NCI-H82 treated with DMSO at 0.1 percent for 48 hours (cell line): ENCODE measurements at regions not wholly inside any gene's neighbourhood (a gene's known extent, or its start where the extent isn't known, plus 50 kb on each side); places are given as distances from the start of the nearest gene placed in this dataset.
A peak's percentile ranks its signal among the peaks of the same experiment; 100 is the strongest.

Experiments
- DNase-seq: peaks from one replicate; lab custom pipeline; 2025; ENCODE audit not compliant: unreplicated experiment; lab: John Stamatoyannopoulos, UW

DNA sequence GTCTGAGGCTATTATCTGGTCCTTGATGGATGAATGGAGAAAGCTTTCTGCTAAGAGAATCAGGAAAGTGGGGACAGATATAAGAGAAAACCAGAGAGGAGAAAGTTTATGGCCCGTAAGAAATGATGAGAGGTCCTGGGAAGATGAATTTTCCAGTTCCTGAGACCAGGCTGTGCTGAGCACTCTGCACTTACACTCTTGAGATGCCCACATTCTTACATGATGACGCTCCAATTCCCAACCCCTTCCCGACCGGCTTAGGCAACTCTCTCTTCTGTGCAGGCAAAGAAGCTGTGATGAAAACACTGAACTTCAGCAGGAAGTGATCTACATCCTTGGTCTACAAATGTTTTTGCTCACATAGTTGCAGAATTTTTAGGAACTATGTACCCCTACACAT lies 417.0 kb downstream of the ARHGEF28 start:
- DNase-seq = no peak

DNA sequence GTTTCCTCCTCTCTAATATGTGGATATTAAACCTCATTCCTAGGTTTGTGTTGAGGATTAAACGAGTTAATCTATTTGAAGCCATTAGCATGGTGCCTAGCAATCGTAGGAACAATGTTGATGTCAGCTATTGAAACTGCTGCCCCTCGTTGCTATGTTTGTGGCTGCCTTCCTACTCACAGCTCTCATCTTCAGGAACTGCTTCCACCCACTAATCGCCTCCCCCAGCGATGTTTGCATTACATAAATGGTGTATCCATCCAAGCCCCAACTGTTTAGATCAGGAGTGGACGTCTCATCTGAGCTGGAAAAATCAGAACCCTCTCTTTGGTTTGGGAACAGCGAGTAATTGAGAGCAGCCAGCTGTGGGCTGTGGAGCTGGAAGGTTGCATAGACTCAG lies 416.6 kb downstream of the ARHGEF28 start:
- DNase-seq = no peak

DNA sequence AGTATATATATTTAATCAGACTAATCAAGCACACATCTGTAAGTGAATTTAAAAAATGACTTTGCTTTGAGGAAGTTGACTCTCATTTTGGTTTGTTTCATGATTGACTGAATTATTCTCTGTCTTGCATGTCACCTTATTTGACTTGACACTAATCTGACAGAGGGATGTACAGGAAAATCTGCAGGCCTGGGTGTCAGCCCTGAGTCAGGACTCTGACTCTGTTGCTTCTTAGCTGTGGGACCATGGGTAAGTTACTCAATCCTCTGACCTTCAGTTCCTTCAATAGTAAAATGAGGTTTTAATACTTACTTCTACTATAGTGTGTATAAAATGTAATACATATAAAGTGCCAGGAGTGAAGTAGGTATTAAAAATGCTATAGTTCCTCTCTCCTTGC lies 415.9 kb downstream of the ARHGEF28 start:
- no peak for DNase-seq

DNA sequence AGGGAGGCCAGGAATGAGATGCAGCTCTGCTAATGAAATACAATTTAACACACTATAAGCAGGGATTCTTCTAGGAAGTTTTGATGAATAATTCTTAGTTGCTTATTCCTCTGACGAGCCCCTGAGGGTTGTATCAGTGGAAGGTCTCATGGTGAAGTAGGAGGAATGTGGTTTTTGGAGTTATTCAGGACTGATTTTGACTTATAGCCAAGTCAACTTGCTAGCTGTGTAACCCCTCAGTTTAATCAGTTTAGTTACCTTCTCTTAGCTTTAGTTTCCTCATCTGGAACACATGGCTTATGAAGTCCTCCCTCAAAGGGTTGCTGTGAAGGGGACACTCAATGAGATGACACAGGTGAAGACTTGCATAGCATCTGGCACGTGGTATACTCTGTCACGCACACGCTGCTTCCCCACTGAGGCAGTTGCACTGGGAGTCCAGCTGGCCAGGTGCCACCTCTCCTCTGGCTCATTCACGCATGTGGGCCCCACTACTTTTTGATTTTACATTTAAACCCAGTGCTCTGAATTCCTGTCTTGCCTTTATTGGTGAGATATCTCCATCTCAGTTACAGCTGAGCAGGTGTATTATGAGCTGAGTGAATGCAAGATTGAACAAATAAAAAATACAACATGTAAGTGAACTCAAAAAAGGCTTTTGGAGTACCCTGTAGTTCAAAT lies 415.0 kb downstream of the ARHGEF28 start:
- no peak for DNase-seq

DNA sequence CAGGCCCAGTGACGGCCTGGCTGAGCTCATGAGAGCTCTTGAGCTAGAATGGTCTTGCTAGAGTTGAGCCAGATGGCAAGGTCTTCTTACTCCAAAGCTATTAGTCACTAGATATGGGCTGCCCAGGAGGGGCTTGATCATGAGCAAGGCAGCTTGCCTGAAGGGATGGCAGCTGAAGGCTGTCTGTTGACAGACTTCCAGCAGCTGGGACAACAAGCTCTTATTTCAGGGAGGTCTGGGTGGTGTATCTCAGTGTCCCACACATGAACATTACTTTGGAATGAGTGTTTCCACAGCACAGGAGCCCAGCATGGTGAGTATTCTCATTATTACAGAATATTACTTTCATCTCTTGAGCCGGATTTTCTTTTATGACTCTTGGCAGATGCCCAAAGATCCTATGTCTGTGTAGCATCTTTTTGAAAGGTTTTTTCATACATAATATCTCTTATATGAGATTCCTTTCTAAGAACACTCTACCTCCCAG lies 414.1 kb downstream of the ARHGEF28 start:
- DNase-seq = peak; percentile 83

DNA sequence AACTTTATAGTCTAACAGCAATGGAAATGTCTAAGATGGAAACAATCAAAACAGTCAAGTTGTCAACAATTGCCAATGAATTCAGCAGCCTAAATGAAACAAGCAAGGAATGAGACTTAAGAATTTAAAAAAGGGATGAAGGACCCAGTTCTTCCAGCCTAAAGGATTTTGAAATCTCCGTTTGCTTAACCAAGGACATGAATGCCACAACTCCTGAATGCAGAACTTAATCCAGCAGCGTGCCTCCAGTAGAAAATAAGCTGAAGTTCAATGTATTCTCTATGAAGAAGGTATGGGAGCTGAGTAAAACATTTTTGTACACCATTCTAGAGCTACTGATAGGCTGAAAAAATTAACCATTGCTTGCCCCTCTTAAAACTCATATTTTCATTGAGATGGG lies 411.3 kb downstream of the ARHGEF28 start:
- no peak for DNase-seq

DNA sequence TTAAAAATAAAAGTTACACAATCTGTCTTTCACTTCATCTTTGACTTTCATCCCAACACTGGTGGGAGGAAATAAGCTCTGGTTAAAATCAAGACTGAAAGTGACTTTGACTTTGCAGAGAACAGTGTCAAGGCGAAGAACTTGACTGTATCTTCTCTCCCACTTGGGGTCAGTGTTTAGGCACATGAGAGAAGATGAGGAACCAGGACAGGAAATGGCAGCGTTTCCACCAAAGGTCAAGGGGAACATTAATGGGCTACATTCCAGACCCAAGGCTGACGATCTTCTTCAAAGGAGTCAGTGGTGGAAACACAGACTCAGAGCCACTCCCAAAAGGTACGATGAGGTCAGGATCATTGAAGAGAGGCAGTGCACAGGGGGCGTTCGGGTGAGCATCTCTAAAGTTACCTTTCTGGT lies 409.5 kb downstream of the ARHGEF28 start:
- peak; percentile 21 for DNase-seq

DNA sequence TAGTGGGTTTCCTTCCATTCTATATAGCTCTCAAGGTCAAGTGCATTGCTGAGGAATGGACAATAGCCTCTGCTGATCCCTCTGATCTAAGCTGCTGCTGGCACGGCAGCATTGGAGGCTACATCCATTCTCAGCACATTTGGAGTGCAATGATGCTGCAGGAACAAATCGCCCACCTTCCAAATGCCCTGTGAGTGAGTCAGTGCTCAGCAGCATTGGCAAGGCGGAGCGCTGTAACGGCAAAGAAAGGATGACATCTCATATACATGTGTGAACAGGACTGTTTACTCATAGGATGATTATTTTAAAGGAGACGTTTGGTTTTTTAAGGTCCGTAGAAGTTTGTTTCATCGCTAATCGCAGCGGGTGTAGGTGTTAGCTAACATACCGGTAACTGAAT lies 408.7 kb downstream of the ARHGEF28 start:
- no peak for DNase-seq

DNA sequence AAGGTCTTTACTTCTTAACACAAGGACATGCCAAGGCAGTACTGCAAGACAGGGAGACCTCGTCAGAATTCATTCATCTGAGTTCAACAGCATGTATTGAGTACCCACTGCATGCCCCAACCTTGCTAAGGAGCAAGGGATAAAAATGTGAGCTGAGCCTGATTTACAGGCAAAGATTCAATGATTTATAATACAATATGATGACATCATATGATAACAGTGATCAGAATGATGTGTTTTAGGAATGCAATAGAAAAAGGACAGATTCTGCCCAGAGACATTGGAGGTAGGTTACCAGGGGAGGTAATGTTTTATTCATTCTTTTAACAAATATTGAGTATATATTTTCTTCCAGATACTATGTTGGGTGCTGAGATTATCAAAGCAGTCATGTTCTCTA lies 406.6 kb downstream of the ARHGEF28 start:
- DNase-seq = no peak

DNA sequence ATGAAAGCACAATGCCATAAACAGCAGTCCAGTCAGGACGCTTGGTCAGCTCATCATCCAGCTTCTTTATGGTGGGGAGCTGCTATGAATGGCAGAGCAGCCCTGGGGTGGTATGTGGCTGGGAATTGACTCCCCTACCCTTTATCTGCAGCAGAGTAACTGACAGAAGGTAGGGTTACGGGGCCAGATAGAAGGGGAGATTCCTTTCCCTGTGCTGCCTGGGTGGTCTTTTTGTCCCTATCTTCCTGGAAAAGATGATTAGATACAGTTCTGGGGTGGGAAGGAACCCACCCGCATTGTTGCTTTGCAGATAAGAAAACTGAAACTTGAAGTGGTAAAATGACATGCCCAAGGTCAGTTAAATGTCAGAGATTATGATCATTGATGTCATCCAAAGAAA lies 405.5 kb downstream of the ARHGEF28 start:
- DNase-seq = no peak

DNA sequence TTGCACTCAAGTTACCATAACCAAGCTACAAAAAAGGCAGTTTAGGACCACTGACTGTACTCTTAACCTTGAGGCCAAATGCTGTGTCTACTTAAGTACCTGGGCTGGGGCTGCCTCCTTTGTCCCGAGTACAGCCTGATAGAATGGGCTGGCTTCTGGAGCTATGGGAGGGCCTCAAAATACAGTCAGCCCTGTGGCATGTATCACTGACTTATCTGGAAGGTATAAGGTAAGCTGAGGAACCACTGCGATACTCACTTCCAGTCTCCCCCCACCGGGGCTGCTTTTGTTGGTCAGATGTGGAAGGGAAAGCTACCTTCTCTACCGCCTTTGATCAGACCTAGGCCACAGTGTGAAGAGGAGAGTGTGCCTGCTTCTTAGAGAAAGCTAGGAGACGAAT lies 404.8 kb downstream of the ARHGEF28 start:
- no peak for DNase-seq

DNA sequence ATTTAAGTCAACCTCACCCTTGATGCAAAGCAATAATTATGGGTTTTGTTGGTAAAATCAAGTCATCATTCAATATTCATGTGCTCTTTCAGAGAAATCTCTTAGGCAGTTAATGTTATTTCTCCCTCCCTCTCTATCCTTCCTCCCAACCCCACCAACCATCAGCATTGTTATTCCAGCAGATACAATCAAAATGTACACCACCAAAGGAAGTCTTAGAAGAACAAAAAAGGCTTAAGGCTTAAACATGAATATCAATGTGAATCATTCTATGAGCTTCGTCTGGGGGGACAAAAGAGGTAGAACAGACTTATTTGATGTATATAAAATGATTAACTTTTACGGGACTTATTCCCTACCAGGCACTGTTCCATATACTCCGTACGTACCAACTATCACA lies 404.4 kb downstream of the ARHGEF28 start:
- DNase-seq = no peak

DNA sequence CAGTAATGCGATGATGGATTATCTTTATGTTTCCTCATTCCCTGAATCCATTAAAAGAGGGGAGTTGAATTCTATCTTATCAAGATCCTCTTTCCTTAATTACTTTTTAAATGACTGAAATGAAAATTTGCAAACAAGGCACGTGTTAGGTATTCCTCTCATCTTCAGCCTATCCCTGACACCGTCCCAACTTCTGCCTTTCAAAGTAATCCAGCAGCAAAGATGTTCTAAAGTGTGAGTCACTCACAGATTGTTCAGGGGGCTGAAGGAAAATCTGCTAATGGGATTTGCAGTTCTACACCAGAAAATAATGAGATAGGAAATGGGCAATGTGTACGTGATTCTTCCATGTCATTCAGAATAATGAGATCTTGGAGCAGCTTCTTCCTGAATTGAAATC lies 403.0 kb downstream of the ARHGEF28 start:
- peak; percentile 95 for DNase-seq

DNA sequence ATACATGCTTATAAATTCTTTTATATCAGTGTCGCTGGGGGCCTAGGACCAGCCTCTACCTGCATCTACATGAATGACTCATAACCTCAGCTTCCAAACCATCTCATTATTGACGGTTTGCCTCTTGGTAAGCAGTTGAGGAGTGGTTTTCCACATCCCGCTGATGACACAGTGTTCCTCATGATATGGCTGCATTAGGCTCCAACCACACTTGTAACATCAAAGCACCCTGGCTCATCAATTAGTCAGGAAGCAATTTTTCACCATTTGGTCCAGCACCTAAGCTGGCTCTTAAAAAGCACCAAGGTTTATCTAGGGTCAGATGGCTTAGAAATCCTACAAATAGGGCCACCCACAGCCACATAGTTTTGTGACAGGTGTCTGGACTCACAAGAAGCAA lies 402.4 kb downstream of the ARHGEF28 start:
- DNase-seq = peak; percentile 89

DNA sequence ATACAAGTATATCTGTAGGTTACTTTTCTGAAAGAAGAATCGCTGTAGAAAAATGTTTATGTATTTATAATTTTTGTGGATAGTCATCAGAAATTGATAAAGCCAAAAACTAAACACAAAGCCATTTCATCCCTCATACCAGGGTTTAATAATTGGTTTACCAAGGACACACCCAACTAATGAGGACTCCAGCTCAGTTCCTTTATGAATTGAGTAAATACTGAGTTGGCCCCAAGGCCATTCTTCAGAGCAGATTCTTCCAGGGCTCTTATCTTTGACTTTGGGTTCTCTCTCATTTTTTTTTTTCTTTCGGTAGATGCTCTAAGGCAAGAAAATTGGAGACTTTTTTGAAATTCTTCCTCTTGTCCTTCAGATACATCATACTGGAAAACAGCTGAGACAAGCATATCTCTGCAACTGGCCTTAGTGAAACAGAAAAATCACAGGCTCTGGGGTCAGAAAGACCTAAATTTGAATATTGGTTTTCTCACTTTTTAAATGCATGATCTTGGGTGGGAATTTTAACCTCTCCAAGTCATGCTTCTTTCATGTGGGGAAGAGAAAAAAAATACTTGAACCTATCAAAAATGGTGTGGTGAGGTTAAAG lies 401.8 kb downstream of the ARHGEF28 start:
- DNase-seq = no peak

DNA sequence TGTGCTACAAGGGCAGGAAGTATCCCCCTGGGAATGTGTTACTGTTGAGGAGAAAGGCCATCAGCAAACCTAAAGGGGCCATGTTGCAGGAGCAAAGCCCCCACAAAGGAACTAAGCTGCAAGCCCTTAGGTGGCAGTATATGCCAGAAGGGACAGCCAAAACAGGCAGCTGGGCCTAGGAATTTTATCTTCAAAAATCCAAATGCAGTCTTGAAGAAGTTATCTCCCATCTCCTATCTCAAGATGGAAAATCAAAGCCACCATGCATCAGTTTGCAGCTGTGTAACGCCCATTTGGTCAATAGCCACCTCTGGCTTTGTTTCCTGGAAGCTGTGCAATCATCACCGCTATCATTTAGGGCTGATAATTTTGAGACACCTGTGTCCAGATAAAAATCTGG lies 400.3 kb downstream of the ARHGEF28 start:
- DNase-seq = no peak

DNA sequence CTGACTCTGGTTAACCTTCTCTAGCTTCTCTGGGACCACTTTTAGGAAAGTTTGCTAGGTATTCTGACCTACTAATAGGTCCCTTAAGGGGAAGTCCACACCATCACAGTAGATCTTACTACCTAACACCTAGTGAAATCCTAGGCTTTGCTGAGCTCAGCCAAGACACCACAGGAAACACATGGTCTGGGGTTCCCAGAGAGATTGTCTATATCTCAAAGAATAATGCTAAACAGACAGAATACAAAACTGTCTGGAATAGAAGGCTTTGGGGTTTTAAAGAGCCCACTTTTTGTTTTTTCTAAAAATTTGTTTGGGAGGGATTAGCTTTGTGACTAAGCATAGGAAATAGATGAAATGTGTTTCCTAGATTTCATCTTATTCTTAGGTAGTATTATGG lies 395.1 kb downstream of the ARHGEF28 start:
- DNase-seq = no peak

DNA sequence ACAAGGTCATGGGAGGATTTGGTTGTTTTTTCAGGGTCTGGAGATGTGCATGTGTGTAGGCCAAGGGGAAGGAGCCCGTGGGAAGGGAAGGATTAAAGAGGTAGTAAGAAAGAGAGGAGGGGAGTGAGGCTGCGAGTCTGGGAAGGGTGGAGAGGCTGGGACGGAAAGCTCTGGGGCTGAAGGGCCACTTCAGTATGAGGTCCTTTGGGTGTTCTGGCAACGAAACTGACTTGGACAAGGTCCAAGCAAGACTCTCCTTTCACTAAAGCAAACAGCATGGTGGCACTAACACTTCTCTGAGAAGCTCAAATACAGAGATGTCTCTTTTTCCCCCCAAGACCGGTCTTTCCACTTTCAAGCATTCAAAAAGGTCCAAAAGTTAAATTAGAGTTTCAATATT lies 394.5 kb downstream of the ARHGEF28 start:
- no peak for DNase-seq

DNA sequence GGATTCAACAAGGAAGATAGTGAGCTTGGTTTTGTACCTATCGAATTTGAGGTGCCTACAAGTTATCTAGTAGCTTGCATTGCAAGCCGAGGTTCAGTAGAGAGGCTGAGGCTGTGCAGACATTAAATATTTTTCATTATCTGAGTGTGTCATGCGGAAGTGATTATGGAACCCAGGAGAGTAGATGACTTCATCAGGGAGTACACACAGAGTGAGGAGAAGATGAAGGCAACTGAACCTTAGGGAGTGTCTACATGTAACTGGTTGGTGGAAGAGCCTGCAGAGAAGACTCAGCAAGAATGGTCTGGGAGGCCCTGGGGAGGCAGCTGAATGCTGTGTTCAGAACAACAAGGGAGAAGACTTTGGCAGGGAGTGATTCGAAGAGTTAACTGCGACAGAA lies 393.9 kb downstream of the ARHGEF28 start:
- no peak for DNase-seq

DNA sequence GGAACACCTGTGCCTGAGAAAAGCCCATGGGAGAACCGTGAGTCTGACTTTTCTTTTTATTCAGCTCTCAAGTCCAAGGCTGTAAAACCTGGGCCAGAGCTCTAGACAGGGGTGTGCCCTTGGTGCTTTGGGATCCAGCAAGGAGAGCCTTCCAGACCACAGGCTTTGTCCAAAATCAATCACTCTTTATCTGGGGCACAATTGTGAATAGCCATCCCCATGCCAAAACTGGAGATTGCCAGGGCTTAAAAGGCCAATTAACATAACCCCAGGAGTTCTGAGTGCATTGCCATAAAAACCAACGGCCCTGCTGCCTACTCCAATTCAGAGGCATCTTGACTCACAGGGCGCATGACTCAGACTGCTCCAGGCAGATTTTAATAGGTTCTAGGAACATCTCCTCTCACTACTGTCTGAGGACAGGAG lies 391.8 kb downstream of the ARHGEF28 start:
- no peak for DNase-seq

DNA sequence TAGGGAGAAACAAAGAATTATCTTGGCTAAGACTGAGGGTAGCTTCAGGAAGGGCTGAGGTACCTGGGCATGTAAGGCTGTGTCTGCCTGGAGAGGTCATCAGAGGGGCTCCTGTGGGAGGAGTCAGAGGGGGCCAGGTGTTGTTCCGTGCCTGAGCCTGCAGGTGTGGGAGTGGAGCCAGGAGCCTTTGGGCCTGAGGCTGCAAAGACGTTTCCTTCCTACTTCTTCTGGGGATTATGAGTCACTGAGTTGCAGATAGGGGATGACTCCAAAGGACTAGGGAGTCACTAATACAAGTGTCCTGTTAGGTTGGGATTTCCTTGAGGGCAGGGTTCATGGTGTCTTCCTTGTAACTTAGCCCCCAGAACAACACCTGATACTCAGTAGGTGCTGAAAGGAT lies 391.1 kb downstream of the ARHGEF28 start:
- no peak for DNase-seq

DNA sequence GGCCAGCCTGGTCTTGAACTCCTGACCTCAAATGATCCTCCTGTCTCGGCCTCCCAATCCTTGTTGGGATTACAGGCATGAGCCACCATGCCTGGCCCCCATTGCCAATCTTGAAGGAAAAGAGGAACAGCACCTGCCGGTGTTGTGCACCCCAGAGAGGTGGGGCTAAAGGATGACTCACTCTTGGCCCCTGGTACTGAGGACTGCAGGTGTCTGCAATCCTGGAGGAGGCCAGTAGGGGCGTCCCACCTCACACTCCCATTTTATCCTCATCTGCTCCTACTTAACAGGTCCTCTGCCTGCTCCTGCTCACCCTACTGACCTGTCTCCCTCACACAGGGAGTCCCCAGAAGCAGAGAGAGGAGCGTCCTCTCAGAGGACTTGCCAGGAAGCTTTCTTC lies 390.4 kb downstream of the ARHGEF28 start:
- DNase-seq = no peak

DNA sequence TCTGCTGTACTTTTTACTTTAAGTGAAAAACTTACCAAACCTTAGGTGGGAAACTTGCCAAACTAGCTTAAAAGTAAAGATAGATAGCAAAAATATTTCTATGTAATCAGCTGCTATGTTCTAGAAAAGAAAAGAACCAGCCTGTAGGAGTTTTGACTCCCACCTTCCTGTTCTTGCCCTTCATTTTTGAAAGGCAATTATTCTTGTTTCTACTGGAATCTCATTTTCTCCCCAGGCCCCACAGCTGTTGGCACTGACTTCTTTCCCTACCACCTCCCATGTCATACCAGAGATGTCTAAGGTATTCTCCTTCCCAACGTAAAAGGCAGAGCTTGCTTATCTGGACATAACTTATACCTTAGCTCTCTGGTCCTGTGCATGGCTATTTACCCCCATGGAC lies 389.7 kb downstream of the ARHGEF28 start:
- DNase-seq = no peak
